GM12878 (cell line): ENCODE measurements at regions not wholly inside any gene's neighbourhood (a gene's known extent, or its start where the extent isn't known, plus 50 kb on each side); places are given as distances from the start of the nearest gene placed in this dataset.

Experiments used
- ATAC-seq: fragments of 200-7000 bp; cut with Tn5 transposase; 3 replicates; pipeline ENCODE4 v1.9.1; 2020; ENCODE audit warnings: mild to moderate bottlenecking, moderate library complexity
- BruUV-seq: library from RNA; stranded (reverse); fragments of 400-500 nt; replicated peaks from 2 replicates; lab custom pipeline; 2021; lab: Mats Ljungman, UMichigan
- CTCF ChIA-PET: fragments of 300-600 bp; sonication (Branson Sonifier 250); formaldehyde crosslinking; extraction: SDS; loops from one replicate; lab custom pipeline; 2021; ENCODE audit warnings: inconsistent platforms; lab: Yijun Ruan, JAX
- POLR2A ChIA-PET: fragments of 350-600 bp; formaldehyde crosslinking; extraction: SDS; loops from one replicate; lab custom pipeline; 2021; ENCODE audit warnings: inconsistent platforms; lab: Charles Lee
- RAD21 ChIA-PET: fragments of 300-600 bp; sonication (Branson Sonifier 250); formaldehyde crosslinking; loops from one replicate; lab custom pipeline; 2023; ENCODE audit warnings: antibody characterized with exemption; ENCODE audit not compliant: unreplicated experiment; lab: Charles Lee
- SMC1A ChIA-PET: fragments of 300-600 bp; sonication (Branson Sonifier 250); formaldehyde crosslinking; loops from one replicate; lab custom pipeline; 2023; ENCODE audit not compliant: unreplicated experiment, uncharacterized antibody; lab: Charles Lee
- DNase-seq: peaks from one replicate; pipeline ENCODE4 v3.0.0-alpha.2; 2011; ENCODE audit warnings: low read depth, low spot score
- FAIRE-seq: peaks from 3 replicates; lab custom pipeline; 2011; peaks lifted over from hg19 to GRCh38; lab: Jason Lieb, UNC
- H2AFZ ChIP-seq: 2 replicates; pipeline ENCODE4 v1.6.0; 2011; ENCODE audit warnings: low read depth, low read length, control low read depth; ENCODE audit not compliant: control insufficient read depth
- H3K27ac ChIP-seq: 2 replicates; pipeline ENCODE4 v1.5.1; 2011; ENCODE audit warnings: control low read depth; ENCODE audit not compliant: control insufficient read depth, insufficient read depth
- H3K27me3 ChIP-seq, 2 experiments: replicated peaks in 1 of 2; 2 replicates each; pipeline versions ENCODE4 v1.6.0 to v1.6.1; 2011; ENCODE audit warnings: low read length in 1 of 2; ENCODE audit not compliant: control insufficient read depth in 2 of 2, insufficient read depth in 2 of 2
- H3K36me3 ChIP-seq, 2 experiments: 2 replicates each; pipeline ENCODE4 v1.5.1; 2011; ENCODE audit warnings: low read length in 1 of 2; ENCODE audit not compliant: control insufficient read depth in 2 of 2, insufficient read depth in 2 of 2
- H3K4me1 ChIP-seq: 2 replicates; pipeline ENCODE4 v1.6.1; 2011; ENCODE audit warnings: mild to moderate bottlenecking, low read length, moderate library complexity, mixed read lengths; ENCODE audit not compliant: control insufficient read depth, insufficient read depth
- H3K4me2 ChIP-seq: 2 replicates; pipeline ENCODE4 v1.6.0; 2011; ENCODE audit warnings: control low read depth; ENCODE audit not compliant: control insufficient read depth, insufficient read depth
- H3K4me3 ChIP-seq: fragments of 200-600 bp; sonication (generic); 2 replicates; pipeline ENCODE4 v1.5.1; 2016
- H3K79me2 ChIP-seq: 2 replicates; pipeline ENCODE4 v1.6.0; 2011; ENCODE audit warnings: low read length; ENCODE audit not compliant: control insufficient read depth, insufficient read depth
- H3K9ac ChIP-seq: 2 replicates; pipeline ENCODE4 v1.8.0; 2011; ENCODE audit warnings: low read length, control low read depth, mixed read lengths; ENCODE audit not compliant: control insufficient read depth, insufficient read depth
- H3K9me3 ChIP-seq: replicated peaks from 3 replicates; pipeline ENCODE4 v1.5.1; 2011; ENCODE audit warnings: mild to moderate bottlenecking, low read length; ENCODE audit not compliant: control insufficient read depth, insufficient read depth
- H4K20me1 ChIP-seq: 2 replicates; pipeline ENCODE4 v1.6.0; 2011; ENCODE audit not compliant: control insufficient read depth, insufficient read depth
- CUX1 ChIP-seq: IDR thresholded peaks from 2 replicates; pipeline ENCODE4 v1.6.1; 2012; ENCODE audit warnings: improper control_type of control experiment, low read depth, low read length; ENCODE audit not compliant: insufficient replicate concordance
- PAX8 ChIP-seq: fragments of 450-650 bp; IDR thresholded peaks from 2 replicates; pipeline ENCODE4 v1.6.1; 2017; ENCODE audit warnings: mild to moderate bottlenecking, moderate library complexity
- SIN3A ChIP-seq: IDR thresholded peaks from 2 replicates; pipeline ENCODE4 v1.6.1; 2012; ENCODE audit warnings: low read depth, low read length, improper control_type of control experiment
- SMAD5 ChIP-seq: IDR thresholded peaks from 2 replicates; pipeline ENCODE4 v1.6.1; 2016; ENCODE audit warnings: antibody characterized with exemption, low read depth
- STAT1 ChIP-seq: fragments of 450-650 bp; conservative IDR thresholded peaks from 2 replicates; pipeline ENCODE4 v1.6.1; 2014; ENCODE audit warnings: antibody characterized with exemption, mild to moderate bottlenecking
- ZNF217 ChIP-seq: fragments of 450-650 bp; IDR thresholded peaks from 2 replicates; pipeline ENCODE4 v1.6.1; 2017; ENCODE audit warnings: antibody characterized with exemption, mild to moderate bottlenecking
- ZNF274 ChIP-seq: IDR thresholded peaks from one replicate; pipeline ENCODE4 v1.8.0; 2011; ENCODE audit not compliant: insufficient read length, insufficient read depth
- WGBS: methylation state at CpG from one replicate; pipeline ENCODE4 v1.1.6; 2016; ENCODE audit warnings: low lambda C conversion rate; ENCODE audit not compliant: insufficient replicate concordance, insufficient coverage; ENCODE audit errors: missing lambda C conversion rate; 5-methylcytosine and 5-hydroxymethylcytosine counted together
- in situ Hi-C: fragments of 300-500 bp; cut with MboI; formaldehyde crosslinking; loops from 9 replicates; pipeline ENCODE4 v1.14.3; 2018; ENCODE audit warnings: mixed read lengths
- intact Hi-C: fragments of 100-400 bp; cut with micrococcal nuclease; formaldehyde crosslinking; loops from one replicate; pipeline ENCODE4 v1.14.2; 2022; ENCODE audit not compliant: unreplicated experiment

DNA sequence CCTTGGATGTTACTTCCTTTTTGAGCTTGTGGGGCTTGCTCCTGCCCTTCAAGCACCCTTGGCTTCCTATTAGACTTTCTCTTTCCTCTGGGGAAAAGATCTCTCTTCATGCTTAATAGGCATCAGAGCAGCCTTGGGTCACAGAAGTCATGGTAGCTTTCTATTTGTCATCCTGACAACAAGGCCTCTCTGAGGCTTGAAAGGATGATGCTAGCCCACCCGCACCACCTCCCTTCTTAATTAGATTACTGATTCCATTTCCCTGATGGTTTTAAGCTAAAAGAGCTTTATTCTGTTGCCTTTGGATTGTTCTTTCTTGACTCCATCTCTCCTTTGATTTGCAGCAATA lies 435.5 kb upstream of the TPM1 start:
- TF ChIP-seq PAX8 (no peak), SMAD5 (no peak), CUX1 (no peak), STAT1 (no peak), SIN3A (no peak), ZNF274 (no peak), ZNF217 (no peak)
- TF ChIP-seq, all 136 proteins: peak for 0
- WGBS, result 45% methylated on average over 1 of the region's 1 CpG
- ATAC-seq (no peak), FAIRE-seq (no peak), DNase-seq (no peak)
- POLR2A ChIA-PET, result no interaction called here
- H3K27ac ChIP-seq, result no peak overlapping the region
- H2AFZ ChIP-seq, result no peak overlapping the region
- H3K4me2 ChIP-seq, result no peak overlapping the region
- no peak overlapping the region for H3K9ac ChIP-seq
- BruUV-seq, result no TSS peak
- intact Hi-C loops, result no loop called here
- no peaks in the 10 kb centered on the region for H3K4me1 ChIP-seq
- RAD21 ChIA-PET, result no interaction called here
- no peaks in the 10 kb centered on the region for H3K79me2 ChIP-seq
- CTCF ChIA-PET, result no interaction called here
- H3K4me3 ChIP-seq, result no peak overlapping the region
- SMC1A ChIA-PET, result interaction anchor here (0.9 kb wide), 1 partner anchor 12 kb away, joined by 3 read pairs; no protein-coding TSS in a partner anchor
- H3K27me3 ChIP-seq, result peaks cover 0 to 4% of the 10 kb centered on the region in 2 experiments
- in situ Hi-C loops, result no loop called here
- no peaks in the 10 kb centered on the region for H3K36me3 ChIP-seq
- H3K9me3 ChIP-seq, result no peaks in the 10 kb centered on the region
- no peaks in the 10 kb centered on the region for H4K20me1 ChIP-seq
